ENCODE measurements at regions not wholly inside any gene's neighbourhood (a gene's known extent, or its start where the extent isn't known, plus 50 kb on each side); places are given as distances from the start of the nearest gene placed in this dataset.

- no peak for DNase-seq (ENCODE audit: low read depth in 2 of 2)
These were observed 70.1 kb upstream of the RAPGEF1 start for GRCh38 chr9:131809941-131810344.

GRCh38 chr9:131808291-131808690, 68.4 kb upstream of the RAPGEF1 start:
- no peak for DNase-seq (ENCODE audit: low read depth in 2 of 2)

- DNase-seq (ENCODE audit: low read depth in 2 of 2) = no peak
These were observed 67.5 kb upstream of the RAPGEF1 start for GRCh38 chr9:131807144-131807983.

- no peak for DNase-seq (ENCODE audit: low read depth in 2 of 2)
These were observed 65.9 kb upstream of the RAPGEF1 start for GRCh38 chr9:131805803-131806202.

- DNase-seq (ENCODE audit: low read depth in 2 of 2) = no peak
These were observed 65.0 kb upstream of the RAPGEF1 start for GRCh38 chr9:131804826-131805225.

GRCh38 chr9:131803758-131804411, 64.0 kb upstream of the RAPGEF1 start:
- no peak for DNase-seq (ENCODE audit: low read depth in 2 of 2)

- no peak for DNase-seq (ENCODE audit: low read depth in 2 of 2)
These were observed 61.9 kb upstream of the RAPGEF1 start for GRCh38 chr9:131801810-131802209.

GRCh38 chr9:131800843-131801242, 61.0 kb upstream of the RAPGEF1 start:
- no peak for DNase-seq (ENCODE audit: low read depth in 2 of 2)

- no peak for DNase-seq (ENCODE audit: low read depth in 2 of 2)
These were observed 60.5 kb upstream of the RAPGEF1 start for GRCh38 chr9:131800366-131800765.

GRCh38 chr9:131799177-131799823, 59.4 kb upstream of the RAPGEF1 start:
- peak; percentile 14 to 32 for DNase-seq (ENCODE audit: low read depth in 2 of 2)

GRCh38 chr9:131798246-131798645, 58.4 kb upstream of the RAPGEF1 start:
- DNase-seq (ENCODE audit: low read depth in 2 of 2) = no peak

GRCh38 chr9:131794393-131794792, 54.5 kb upstream of the RAPGEF1 start:
- DNase-seq (ENCODE audit: low read depth in 2 of 2) = no peak

GRCh38 chr9:131791542-131792254, 51.8 kb upstream of the RAPGEF1 start:
- DNase-seq (ENCODE audit: low read depth in 2 of 2) = no peak

All from stimulated activated CD8-positive, alpha-beta memory T cell treated with anti-CD3 and anti-CD28 coated beads, Interleukin-2, amount 100 ng/mL, for 48 hours (primary cell).